ENCODE measurements at regions not wholly inside any gene's neighbourhood (a gene's known extent, or its start where the extent isn't known, plus 50 kb on each side); places are given as distances from the start of the nearest gene placed in this dataset.
"Not testable (repeated sequence)": the region's sequence is repeated elsewhere in the genome, so short reads cannot be mapped to it uniquely, and the experiment has no call there.

- H3K4me3 ChIP-seq (ENCODE audit: low read depth in 1 of 5, low read length in 5 of 5) = no peak overlapping the region
- no peaks in the 10 kb centered on the region for H3K27me3 ChIP-seq (ENCODE audit: control insufficient read depth in 5 of 5, insufficient read depth in 4 of 5, low read length in 5 of 5)
- no peak overlapping the region for H3K27ac ChIP-seq (ENCODE audit: low read depth, low read length)
- H3K9me3 ChIP-seq (ENCODE audit: control insufficient read depth in 5 of 5, low read length in 5 of 5) = no peaks in the 10 kb centered on the region
- no peak overlapping the region for H3K9ac ChIP-seq (ENCODE audit: low read length in 5 of 5)
- peaks cover 0 to 10% (median 7%) of the 10 kb centered on the region in 5 donors for H3K4me1 ChIP-seq (ENCODE audit: control insufficient read depth in 5 of 5, insufficient read depth in 5 of 5, low read length in 5 of 5)
- H3K36me3 ChIP-seq (ENCODE audit: control insufficient read depth in 5 of 5, insufficient read depth in 5 of 5, low read length in 5 of 5) = no peaks in the 10 kb centered on the region
These were observed 512.2 kb downstream of the LTN1 start for GRCh38 chr21:28480470-28480869.

GRCh38 chr21:28473530-28474220 lies 519.0 kb downstream of the LTN1 start:
- Histone ChIP-seq H3K27me3 (ENCODE audit: control insufficient read depth in 5 of 5, insufficient read depth in 4 of 5, low read length in 5 of 5) (no peaks in the 10 kb centered on the region), H3K9me3 (ENCODE audit: control insufficient read depth in 5 of 5, low read length in 5 of 5) (no peaks in the 10 kb centered on the region), H3K9ac (ENCODE audit: low read length in 5 of 5) (no peak overlapping the region), H3K27ac (ENCODE audit: low read depth, low read length) (no peak overlapping the region), H3K36me3 (ENCODE audit: control insufficient read depth in 5 of 5, insufficient read depth in 5 of 5, low read length in 5 of 5) (no peaks in the 10 kb centered on the region), H3K4me1 (ENCODE audit: control insufficient read depth in 5 of 5, insufficient read depth in 5 of 5, low read length in 5 of 5) (peaks cover 0 to 4% (median 0%) of the 10 kb centered on the region in 5 donors), H3K4me3 (ENCODE audit: low read depth in 1 of 5, low read length in 5 of 5) (no peak overlapping the region)

DNA sequence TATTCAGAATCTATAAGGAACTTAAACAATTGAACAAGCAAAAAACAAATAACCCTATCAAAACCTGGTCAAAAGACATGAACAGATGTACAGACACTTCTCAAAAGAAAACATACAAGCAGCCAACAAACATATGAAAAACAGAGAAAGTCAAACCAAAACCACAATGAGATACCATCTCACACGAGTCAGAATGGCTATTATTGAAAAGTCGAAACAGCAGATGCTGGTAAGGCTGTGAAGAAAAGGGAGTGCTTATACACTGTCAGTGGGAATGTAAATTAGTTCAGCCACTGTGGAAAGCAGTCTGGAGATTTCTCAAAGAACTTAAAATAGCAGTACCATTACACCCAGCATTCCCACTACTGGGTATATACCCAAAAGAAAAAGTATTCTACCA lies 520.1 kb downstream of the LTN1 start:
- H3K27me3 ChIP-seq (ENCODE audit: control insufficient read depth in 5 of 5, insufficient read depth in 4 of 5, low read length in 5 of 5); H3K27ac ChIP-seq (ENCODE audit: low read depth, low read length); H3K4me3 ChIP-seq (ENCODE audit: low read depth in 1 of 5, low read length in 5 of 5): not testable (repeated sequence)

DNA sequence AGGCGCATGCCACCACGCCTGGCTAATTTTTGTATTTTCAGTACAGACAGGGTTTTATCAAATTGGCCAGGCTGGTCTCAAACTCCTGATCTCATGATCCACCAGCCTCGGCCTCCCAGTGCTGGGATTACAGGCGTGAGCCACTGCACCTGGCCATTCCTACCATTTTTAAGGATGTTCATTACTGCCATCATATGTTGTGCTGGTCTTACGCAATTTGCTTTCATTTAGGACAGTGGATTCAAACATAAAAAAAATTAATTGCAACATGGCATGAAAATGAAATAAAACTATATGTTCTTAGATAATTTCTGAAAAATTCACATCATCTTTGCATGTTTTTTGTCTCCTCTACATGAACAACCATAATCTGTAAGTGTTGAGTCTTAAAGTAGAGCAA lies 527.7 kb downstream of the LTN1 start:
- Histone ChIP-seq H3K4me3 (ENCODE audit: low read depth in 1 of 5, low read length in 5 of 5) (no peak overlapping the region), H3K27me3 (ENCODE audit: control insufficient read depth in 5 of 5, insufficient read depth in 4 of 5, low read length in 5 of 5) (no peaks in the 10 kb centered on the region), H3K4me1 (ENCODE audit: control insufficient read depth in 5 of 5, insufficient read depth in 5 of 5, low read length in 5 of 5) (no peaks in the 10 kb centered on the region), H3K36me3 (ENCODE audit: control insufficient read depth in 5 of 5, insufficient read depth in 5 of 5, low read length in 5 of 5) (no peaks in the 10 kb centered on the region), H3K9me3 (ENCODE audit: control insufficient read depth in 5 of 5, low read length in 5 of 5) (no peaks in the 10 kb centered on the region), H3K9ac (ENCODE audit: low read length in 5 of 5) (no peak overlapping the region), H3K27ac (ENCODE audit: low read depth, low read length) (no peak overlapping the region)

More for the DNA sequence above, 520.1 kb downstream of the LTN1 start:
- not testable (repeated sequence) for H3K9ac ChIP-seq (ENCODE audit: low read length in 5 of 5); H3K36me3 ChIP-seq (ENCODE audit: control insufficient read depth in 5 of 5, insufficient read depth in 5 of 5, low read length in 5 of 5); H3K4me1 ChIP-seq (ENCODE audit: control insufficient read depth in 5 of 5, insufficient read depth in 5 of 5, low read length in 5 of 5); H3K9me3 ChIP-seq (ENCODE audit: control insufficient read depth in 5 of 5, low read length in 5 of 5)

DNA sequence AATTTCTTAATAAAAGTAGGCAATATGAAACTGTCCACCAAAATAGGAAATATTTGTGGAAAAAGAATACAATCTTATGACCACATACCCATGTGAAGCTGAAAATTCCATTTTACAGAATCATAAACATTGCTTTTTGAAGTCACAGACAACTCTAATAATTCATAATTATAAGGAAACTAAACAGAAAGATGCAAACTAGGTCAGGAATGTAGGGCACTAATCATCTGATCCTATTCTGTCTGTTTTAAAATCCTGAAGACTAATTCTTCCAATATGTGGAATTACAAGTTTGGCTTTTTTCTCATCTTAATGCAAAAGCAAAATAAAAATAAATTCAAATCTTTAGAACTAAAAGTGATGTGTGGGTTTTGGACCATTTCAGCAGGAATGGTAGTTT lies 528.6 kb downstream of the LTN1 start:
- H3K4me1 ChIP-seq (ENCODE audit: control insufficient read depth in 5 of 5, insufficient read depth in 5 of 5, low read length in 5 of 5) = no peaks in the 10 kb centered on the region
- H3K4me3 ChIP-seq (ENCODE audit: low read depth in 1 of 5, low read length in 5 of 5) = no peak overlapping the region
- H3K36me3 ChIP-seq (ENCODE audit: control insufficient read depth in 5 of 5, insufficient read depth in 5 of 5, low read length in 5 of 5) = no peaks in the 10 kb centered on the region
- no peaks in the 10 kb centered on the region for H3K27me3 ChIP-seq (ENCODE audit: control insufficient read depth in 5 of 5, insufficient read depth in 4 of 5, low read length in 5 of 5)
- no peaks in the 10 kb centered on the region for H3K9me3 ChIP-seq (ENCODE audit: control insufficient read depth in 5 of 5, low read length in 5 of 5)
- H3K27ac ChIP-seq (ENCODE audit: low read depth, low read length) = no peak overlapping the region
- no peak overlapping the region for H3K9ac ChIP-seq (ENCODE audit: low read length in 5 of 5)

DNA sequence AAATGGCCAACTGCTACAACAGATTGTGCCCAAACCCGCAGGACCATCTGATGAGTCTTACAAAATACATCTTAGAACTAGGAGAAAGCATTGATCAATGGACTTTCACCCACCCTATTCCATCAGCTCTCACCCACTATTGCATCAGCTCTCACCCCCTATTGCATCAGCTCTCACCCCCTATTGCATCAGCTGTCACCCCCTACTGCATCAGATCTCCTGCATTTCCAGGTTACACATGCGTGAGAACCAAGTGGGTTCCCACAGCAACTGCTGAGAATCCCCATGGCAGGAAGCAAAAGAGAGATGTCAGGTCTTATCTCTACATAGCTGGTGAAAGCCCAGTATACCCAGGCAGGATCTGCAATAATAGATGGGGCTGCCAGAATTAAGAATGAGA lies 533.5 kb downstream of the LTN1 start:
- Histone ChIP-seq H3K9ac (ENCODE audit: low read length in 5 of 5) (no peak overlapping the region), H3K4me1 (ENCODE audit: control insufficient read depth in 5 of 5, insufficient read depth in 5 of 5, low read length in 5 of 5) (peaks cover 0 to 16% (median 8%) of the 10 kb centered on the region in 5 donors), H3K4me3 (ENCODE audit: low read depth in 1 of 5, low read length in 5 of 5) (no peak overlapping the region), H3K36me3 (ENCODE audit: control insufficient read depth in 5 of 5, insufficient read depth in 5 of 5, low read length in 5 of 5) (no peaks in the 10 kb centered on the region), H3K27me3 (ENCODE audit: control insufficient read depth in 5 of 5, insufficient read depth in 4 of 5, low read length in 5 of 5) (no peaks in the 10 kb centered on the region), H3K27ac (ENCODE audit: low read depth, low read length) (no peak overlapping the region), H3K9me3 (ENCODE audit: control insufficient read depth in 5 of 5, low read length in 5 of 5) (no peaks in the 10 kb centered on the region)

GRCh38 chr21:28458446-28458845 lies 534.2 kb downstream of the LTN1 start:
- no peak overlapping the region for H3K27ac ChIP-seq (ENCODE audit: low read depth, low read length)
- H3K36me3 ChIP-seq (ENCODE audit: control insufficient read depth in 5 of 5, insufficient read depth in 5 of 5, low read length in 5 of 5) = no peaks in the 10 kb centered on the region

GRCh38 chr21:28455253-28455600 lies 537.5 kb downstream of the LTN1 start:
- Histone ChIP-seq H3K27ac (ENCODE audit: low read depth, low read length) (peak overlapping the region; percentile 33), H3K27me3 (ENCODE audit: control insufficient read depth in 5 of 5, insufficient read depth in 4 of 5, low read length in 5 of 5) (no peaks in the 10 kb centered on the region), H3K9ac (ENCODE audit: low read length in 5 of 5) (peak overlapping the region in 1 of 5 donors; percentile 53), H3K9me3 (ENCODE audit: control insufficient read depth in 5 of 5, low read length in 5 of 5) (no peaks in the 10 kb centered on the region), H3K4me1 (ENCODE audit: control insufficient read depth in 5 of 5, insufficient read depth in 5 of 5, low read length in 5 of 5) (peaks cover 0 to 16% (median 8%) of the 10 kb centered on the region in 5 donors), H3K4me3 (ENCODE audit: low read depth in 1 of 5, low read length in 5 of 5) (peak overlapping the region; percentile 18 to 46 (median 29)), H3K36me3 (ENCODE audit: control insufficient read depth in 5 of 5, insufficient read depth in 5 of 5, low read length in 5 of 5) (no peaks in the 10 kb centered on the region)

More at GRCh38 chr21:28458446-28458845, 534.2 kb downstream of the LTN1 start:
- Histone ChIP-seq H3K4me1 (ENCODE audit: control insufficient read depth in 5 of 5, insufficient read depth in 5 of 5, low read length in 5 of 5) (peaks cover 0 to 16% (median 8%) of the 10 kb centered on the region in 5 donors), H3K9me3 (ENCODE audit: control insufficient read depth in 5 of 5, low read length in 5 of 5) (no peaks in the 10 kb centered on the region), H3K27me3 (ENCODE audit: control insufficient read depth in 5 of 5, insufficient read depth in 4 of 5, low read length in 5 of 5) (no peaks in the 10 kb centered on the region), H3K4me3 (ENCODE audit: low read depth in 1 of 5, low read length in 5 of 5) (no peak overlapping the region), H3K9ac (ENCODE audit: low read length in 5 of 5) (no peak overlapping the region)

DNA sequence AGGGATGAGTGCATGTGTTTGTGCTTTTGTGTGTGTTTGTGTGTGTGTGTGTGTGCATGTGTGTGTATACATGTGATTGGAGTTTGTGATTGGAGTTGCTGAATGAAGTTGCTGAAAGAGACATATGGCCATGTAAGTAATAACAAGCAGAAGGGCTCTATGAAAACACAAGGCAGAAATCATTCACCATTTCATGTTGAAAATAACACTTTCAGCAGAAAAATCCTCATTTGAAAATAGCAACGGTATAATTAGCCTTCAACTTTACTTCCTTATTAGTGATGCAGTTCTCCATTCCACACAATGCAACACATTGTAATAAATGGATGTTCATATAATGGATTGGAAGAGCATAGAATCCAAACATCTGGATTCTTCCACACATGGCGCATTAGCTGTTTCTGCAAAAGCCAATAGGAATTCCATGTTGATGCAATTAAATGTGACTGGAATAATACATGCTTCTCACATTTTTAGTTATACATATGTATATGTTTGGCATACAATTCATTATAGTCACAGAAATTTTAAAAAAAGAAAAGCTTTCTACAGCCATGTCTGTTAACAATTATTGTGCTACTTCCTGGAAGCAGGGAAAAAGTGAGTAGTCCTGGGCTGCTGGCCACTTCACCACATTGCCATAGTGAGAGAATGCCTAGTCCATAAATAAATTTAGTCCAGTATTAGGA lies 538.0 kb downstream of the LTN1 start:
- no peak overlapping the region for H3K4me3 ChIP-seq (ENCODE audit: low read depth in 1 of 5, low read length in 5 of 5)
- peak overlapping the region; percentile 33 for H3K27ac ChIP-seq (ENCODE audit: low read depth, low read length)
- no peaks in the 10 kb centered on the region for H3K27me3 ChIP-seq (ENCODE audit: control insufficient read depth in 5 of 5, insufficient read depth in 4 of 5, low read length in 5 of 5)

GRCh38 chr21:28447462-28447861 lies 545.2 kb downstream of the LTN1 start:
- Histone ChIP-seq H3K4me1 (ENCODE audit: control insufficient read depth in 5 of 5, insufficient read depth in 5 of 5, low read length in 5 of 5) (peaks cover 0 to 3% (median 0%) of the 10 kb centered on the region in 5 donors), H3K36me3 (ENCODE audit: control insufficient read depth in 5 of 5, insufficient read depth in 5 of 5, low read length in 5 of 5) (no peaks in the 10 kb centered on the region), H3K27me3 (ENCODE audit: control insufficient read depth in 5 of 5, insufficient read depth in 4 of 5, low read length in 5 of 5) (no peaks in the 10 kb centered on the region), H3K4me3 (ENCODE audit: low read depth in 1 of 5, low read length in 5 of 5) (no peak overlapping the region), H3K27ac (ENCODE audit: low read depth, low read length) (no peak overlapping the region), H3K9me3 (ENCODE audit: control insufficient read depth in 5 of 5, low read length in 5 of 5) (no peaks in the 10 kb centered on the region), H3K9ac (ENCODE audit: low read length in 5 of 5) (no peak overlapping the region)

More for the DNA sequence above, 538.0 kb downstream of the LTN1 start:
- peaks cover 0 to 16% (median 8%) of the 10 kb centered on the region in 5 donors for H3K4me1 ChIP-seq (ENCODE audit: control insufficient read depth in 5 of 5, insufficient read depth in 5 of 5, low read length in 5 of 5)
- no peak overlapping the region for H3K9ac ChIP-seq (ENCODE audit: low read length in 5 of 5)
- H3K9me3 ChIP-seq (ENCODE audit: control insufficient read depth in 5 of 5, low read length in 5 of 5) = no peaks in the 10 kb centered on the region
- H3K36me3 ChIP-seq (ENCODE audit: control insufficient read depth in 5 of 5, insufficient read depth in 5 of 5, low read length in 5 of 5) = no peaks in the 10 kb centered on the region

Data from subcutaneous abdominal adipose tissue (tissue), 5 donors.